ENCODE measurements at regions not wholly inside any gene's neighbourhood (a gene's known extent, or its start where the extent isn't known, plus 50 kb on each side); places are given as distances from the start of the nearest gene placed in this dataset.

GRCh38 chr2:180158961-180159360, 151.9 kb upstream of the CWC22 start:
- H3K4me1 ChIP-seq (ENCODE audit: control insufficient read depth, insufficient read depth, low read length), result no peaks in the 10 kb centered on the region
- no peak overlapping the region for H3K9ac ChIP-seq (ENCODE audit: low read length in 2 of 2)
- H3K4me3 ChIP-seq (ENCODE audit: low read length in 2 of 2), result no peak overlapping the region
- H3K36me3 ChIP-seq (ENCODE audit: control insufficient read depth in 2 of 2, insufficient read depth in 2 of 2, low read length in 2 of 2), result no peaks in the 10 kb centered on the region
- no peak overlapping the region for H3K27ac ChIP-seq (ENCODE audit: low read length)
- H3K27me3 ChIP-seq (ENCODE audit: control insufficient read depth in 1 of 2, insufficient read depth in 2 of 2, low read length in 2 of 2), result no peaks in the 10 kb centered on the region
- no peaks in the 10 kb centered on the region for H3K9me3 ChIP-seq (ENCODE audit: control insufficient read depth in 2 of 2, low read length in 2 of 2)

- Histone ChIP-seq H3K36me3 (ENCODE audit: control insufficient read depth in 2 of 2, insufficient read depth in 2 of 2, low read length in 2 of 2) (no peaks in the 10 kb centered on the region), H3K9me3 (ENCODE audit: control insufficient read depth in 2 of 2, low read length in 2 of 2) (no peaks in the 10 kb centered on the region), H3K9ac (ENCODE audit: low read length in 2 of 2) (no peak overlapping the region), H3K4me1 (ENCODE audit: control insufficient read depth, insufficient read depth, low read length) (no peaks in the 10 kb centered on the region), H3K27me3 (ENCODE audit: control insufficient read depth in 1 of 2, insufficient read depth in 2 of 2, low read length in 2 of 2) (no peaks in the 10 kb centered on the region), H3K4me3 (ENCODE audit: low read length in 2 of 2) (no peak overlapping the region), H3K27ac (ENCODE audit: low read length) (no peak overlapping the region)
These were observed 149.6 kb upstream of the CWC22 start for GRCh38 chr2:180156651-180157050.

GRCh38 chr2:180150606-180151005, 143.5 kb upstream of the CWC22 start:
- H3K9ac ChIP-seq (ENCODE audit: low read length in 2 of 2), result no peak overlapping the region

GRCh38 chr2:180146541-180146940, 139.4 kb upstream of the CWC22 start:
- Histone ChIP-seq H3K27me3 (ENCODE audit: control insufficient read depth in 1 of 2, insufficient read depth in 2 of 2, low read length in 2 of 2) (no peaks in the 10 kb centered on the region), H3K9me3 (ENCODE audit: control insufficient read depth in 2 of 2, low read length in 2 of 2) (no peaks in the 10 kb centered on the region), H3K4me1 (ENCODE audit: control insufficient read depth, insufficient read depth, low read length) (no peaks in the 10 kb centered on the region), H3K27ac (ENCODE audit: low read length) (no peak overlapping the region), H3K4me3 (ENCODE audit: low read length in 2 of 2) (no peak overlapping the region), H3K9ac (ENCODE audit: low read length in 2 of 2) (no peak overlapping the region), H3K36me3 (ENCODE audit: control insufficient read depth in 2 of 2, insufficient read depth in 2 of 2, low read length in 2 of 2) (no peaks in the 10 kb centered on the region)

More at GRCh38 chr2:180150606-180151005, 143.5 kb upstream of the CWC22 start:
- Histone ChIP-seq H3K4me1 (ENCODE audit: control insufficient read depth, insufficient read depth, low read length) (no peaks in the 10 kb centered on the region), H3K36me3 (ENCODE audit: control insufficient read depth in 2 of 2, insufficient read depth in 2 of 2, low read length in 2 of 2) (no peaks in the 10 kb centered on the region), H3K4me3 (ENCODE audit: low read length in 2 of 2) (no peak overlapping the region), H3K27ac (ENCODE audit: low read length) (no peak overlapping the region), H3K27me3 (ENCODE audit: control insufficient read depth in 1 of 2, insufficient read depth in 2 of 2, low read length in 2 of 2) (no peaks in the 10 kb centered on the region), H3K9me3 (ENCODE audit: control insufficient read depth in 2 of 2, low read length in 2 of 2) (no peaks in the 10 kb centered on the region)

- Histone ChIP-seq H3K36me3 (ENCODE audit: control insufficient read depth in 2 of 2, insufficient read depth in 2 of 2, low read length in 2 of 2) (no peaks in the 10 kb centered on the region), H3K9ac (ENCODE audit: low read length in 2 of 2) (no peak overlapping the region), H3K27ac (ENCODE audit: low read length) (no peak overlapping the region), H3K9me3 (ENCODE audit: control insufficient read depth in 2 of 2, low read length in 2 of 2) (no peaks in the 10 kb centered on the region), H3K27me3 (ENCODE audit: control insufficient read depth in 1 of 2, insufficient read depth in 2 of 2, low read length in 2 of 2) (no peaks in the 10 kb centered on the region), H3K4me1 (ENCODE audit: control insufficient read depth, insufficient read depth, low read length) (no peaks in the 10 kb centered on the region), H3K4me3 (ENCODE audit: low read length in 2 of 2) (no peak overlapping the region)
These were observed 139.0 kb upstream of the CWC22 start for GRCh38 chr2:180146114-180146513.

GRCh38 chr2:180145163-180145562, 138.1 kb upstream of the CWC22 start:
- H3K27ac ChIP-seq (ENCODE audit: low read length), result no peak overlapping the region
- H3K9me3 ChIP-seq (ENCODE audit: control insufficient read depth in 2 of 2, low read length in 2 of 2), result no peaks in the 10 kb centered on the region
- no peak overlapping the region for H3K9ac ChIP-seq (ENCODE audit: low read length in 2 of 2)
- H3K4me1 ChIP-seq (ENCODE audit: control insufficient read depth, insufficient read depth, low read length), result no peaks in the 10 kb centered on the region
- H3K36me3 ChIP-seq (ENCODE audit: control insufficient read depth in 2 of 2, insufficient read depth in 2 of 2, low read length in 2 of 2), result no peaks in the 10 kb centered on the region
- H3K4me3 ChIP-seq (ENCODE audit: low read length in 2 of 2), result no peak overlapping the region
- no peaks in the 10 kb centered on the region for H3K27me3 ChIP-seq (ENCODE audit: control insufficient read depth in 1 of 2, insufficient read depth in 2 of 2, low read length in 2 of 2)

- no peak overlapping the region for H3K4me3 ChIP-seq (ENCODE audit: low read length in 2 of 2)
- H3K36me3 ChIP-seq (ENCODE audit: control insufficient read depth in 2 of 2, insufficient read depth in 2 of 2, low read length in 2 of 2), result no peaks in the 10 kb centered on the region
- H3K9me3 ChIP-seq (ENCODE audit: control insufficient read depth in 2 of 2, low read length in 2 of 2), result no peaks in the 10 kb centered on the region
- no peaks in the 10 kb centered on the region for H3K27me3 ChIP-seq (ENCODE audit: control insufficient read depth in 1 of 2, insufficient read depth in 2 of 2, low read length in 2 of 2)
- H3K4me1 ChIP-seq (ENCODE audit: control insufficient read depth, insufficient read depth, low read length), result no peaks in the 10 kb centered on the region
- H3K9ac ChIP-seq (ENCODE audit: low read length in 2 of 2), result no peak overlapping the region
- no peak overlapping the region for H3K27ac ChIP-seq (ENCODE audit: low read length)
These were observed 137.3 kb upstream of the CWC22 start for GRCh38 chr2:180144338-180144813.

- Histone ChIP-seq H3K27me3 (ENCODE audit: control insufficient read depth in 1 of 2, insufficient read depth in 2 of 2, low read length in 2 of 2) (no peaks in the 10 kb centered on the region), H3K9ac (ENCODE audit: low read length in 2 of 2) (no peak overlapping the region), H3K4me1 (ENCODE audit: control insufficient read depth, insufficient read depth, low read length) (no peaks in the 10 kb centered on the region), H3K36me3 (ENCODE audit: control insufficient read depth in 2 of 2, insufficient read depth in 2 of 2, low read length in 2 of 2) (no peaks in the 10 kb centered on the region), H3K27ac (ENCODE audit: low read length) (no peak overlapping the region), H3K4me3 (ENCODE audit: low read length in 2 of 2) (no peak overlapping the region), H3K9me3 (ENCODE audit: control insufficient read depth in 2 of 2, low read length in 2 of 2) (no peaks in the 10 kb centered on the region)
These were observed 136.7 kb upstream of the CWC22 start for GRCh38 chr2:180143633-180144337.

GRCh38 chr2:180141600-180141999, 134.5 kb upstream of the CWC22 start:
- no peaks in the 10 kb centered on the region for H3K9me3 ChIP-seq (ENCODE audit: control insufficient read depth in 2 of 2, low read length in 2 of 2)
- H3K36me3 ChIP-seq (ENCODE audit: control insufficient read depth in 2 of 2, insufficient read depth in 2 of 2, low read length in 2 of 2), result no peaks in the 10 kb centered on the region
- no peaks in the 10 kb centered on the region for H3K27me3 ChIP-seq (ENCODE audit: control insufficient read depth in 1 of 2, insufficient read depth in 2 of 2, low read length in 2 of 2)
- H3K27ac ChIP-seq (ENCODE audit: low read length), result no peak overlapping the region
- H3K4me1 ChIP-seq (ENCODE audit: control insufficient read depth, insufficient read depth, low read length), result no peaks in the 10 kb centered on the region
- H3K4me3 ChIP-seq (ENCODE audit: low read length in 2 of 2), result no peak overlapping the region
- H3K9ac ChIP-seq (ENCODE audit: low read length in 2 of 2), result no peak overlapping the region

- Histone ChIP-seq H3K9ac (ENCODE audit: low read length in 2 of 2) (no peak overlapping the region), H3K27me3 (ENCODE audit: control insufficient read depth in 1 of 2, insufficient read depth in 2 of 2, low read length in 2 of 2) (no peaks in the 10 kb centered on the region), H3K36me3 (ENCODE audit: control insufficient read depth in 2 of 2, insufficient read depth in 2 of 2, low read length in 2 of 2) (no peaks in the 10 kb centered on the region), H3K4me3 (ENCODE audit: low read length in 2 of 2) (no peak overlapping the region), H3K27ac (ENCODE audit: low read length) (no peak overlapping the region), H3K9me3 (ENCODE audit: control insufficient read depth in 2 of 2, low read length in 2 of 2) (no peaks in the 10 kb centered on the region), H3K4me1 (ENCODE audit: control insufficient read depth, insufficient read depth, low read length) (no peaks in the 10 kb centered on the region)
These were observed 126.6 kb upstream of the CWC22 start for GRCh38 chr2:180133736-180134135.

GRCh38 chr2:180130403-180130802, 123.3 kb upstream of the CWC22 start:
- Histone ChIP-seq H3K4me1 (ENCODE audit: control insufficient read depth, insufficient read depth, low read length) (peaks cover 4% of the 10 kb centered on the region), H3K4me3 (ENCODE audit: low read length in 2 of 2) (no peak overlapping the region), H3K27me3 (ENCODE audit: control insufficient read depth in 1 of 2, insufficient read depth in 2 of 2, low read length in 2 of 2) (no peaks in the 10 kb centered on the region), H3K9ac (ENCODE audit: low read length in 2 of 2) (no peak overlapping the region), H3K27ac (ENCODE audit: low read length) (no peak overlapping the region), H3K36me3 (ENCODE audit: control insufficient read depth in 2 of 2, insufficient read depth in 2 of 2, low read length in 2 of 2) (no peaks in the 10 kb centered on the region), H3K9me3 (ENCODE audit: control insufficient read depth in 2 of 2, low read length in 2 of 2) (no peaks in the 10 kb centered on the region)
